ENCODE measurements at regions not wholly inside any gene's neighbourhood (a gene's known extent, or its start where the extent isn't known, plus 50 kb on each side); places are given as distances from the start of the nearest gene placed in this dataset.

GRCh38 chr14:82116721-82117120, 583.1 kb upstream of the SEL1L start:
- Histone ChIP-seq H3K79me2 (ENCODE audit: control insufficient read depth, insufficient read depth, low read length, unreplicated experiment) (no peaks in the 10 kb centered on the region), H3K4me1 (ENCODE audit: control insufficient read depth, insufficient read depth, low read length, unreplicated experiment) (no peaks in the 10 kb centered on the region), H3K27ac (ENCODE audit: low read depth, low read length) (no peak overlapping the region), H3K27me3 (ENCODE audit: insufficient read depth, low read length) (no peaks in the 10 kb centered on the region), H2AFZ (ENCODE audit: low read length, unreplicated experiment) (no peak overlapping the region), H3K4me3 (ENCODE audit: low read depth, low read length) (no peak overlapping the region), H3K36me3 (ENCODE audit: insufficient read depth, low read length) (no peaks in the 10 kb centered on the region)

DNA sequence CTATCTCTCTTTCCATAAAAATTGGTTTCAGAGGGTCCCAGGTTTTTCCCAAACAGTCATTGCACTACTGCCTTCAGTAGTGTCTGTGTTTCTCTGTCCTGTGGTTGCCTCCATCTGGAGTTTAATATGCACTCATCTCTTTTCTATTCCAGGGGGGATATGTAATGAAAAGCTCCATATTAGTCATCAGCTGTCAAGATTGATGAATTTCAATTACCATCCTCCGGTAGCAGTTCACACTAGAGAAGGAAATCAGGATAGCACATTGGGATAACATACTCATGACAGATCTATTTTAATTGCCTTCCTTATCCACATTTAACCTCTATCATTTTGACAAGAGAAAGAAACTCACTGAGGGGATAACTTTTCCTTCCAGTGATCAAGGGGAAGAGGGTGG, 589.0 kb upstream of the SEL1L start:
- H3K4me3 ChIP-seq (ENCODE audit: low read depth, low read length), result no peak overlapping the region
- no peaks in the 10 kb centered on the region for H3K4me1 ChIP-seq (ENCODE audit: control insufficient read depth, insufficient read depth, low read length, unreplicated experiment)
- H3K36me3 ChIP-seq (ENCODE audit: insufficient read depth, low read length), result no peaks in the 10 kb centered on the region
- no peaks in the 10 kb centered on the region for H3K27me3 ChIP-seq (ENCODE audit: insufficient read depth, low read length)
- H2AFZ ChIP-seq (ENCODE audit: low read length, unreplicated experiment), result no peak overlapping the region
- H3K27ac ChIP-seq (ENCODE audit: low read depth, low read length), result no peak overlapping the region
- no peaks in the 10 kb centered on the region for H3K79me2 ChIP-seq (ENCODE audit: control insufficient read depth, insufficient read depth, low read length, unreplicated experiment)

- no peak overlapping the region for H3K27ac ChIP-seq (ENCODE audit: low read depth, low read length)
- no peaks in the 10 kb centered on the region for H3K4me1 ChIP-seq (ENCODE audit: control insufficient read depth, insufficient read depth, low read length, unreplicated experiment)
- H2AFZ ChIP-seq (ENCODE audit: low read length, unreplicated experiment), result no peak overlapping the region
- H3K36me3 ChIP-seq (ENCODE audit: insufficient read depth, low read length), result no peaks in the 10 kb centered on the region
- no peaks in the 10 kb centered on the region for H3K27me3 ChIP-seq (ENCODE audit: insufficient read depth, low read length)
- no peak overlapping the region for H3K4me3 ChIP-seq (ENCODE audit: low read depth, low read length)
- H3K79me2 ChIP-seq (ENCODE audit: control insufficient read depth, insufficient read depth, low read length, unreplicated experiment), result no peaks in the 10 kb centered on the region
Measured at GRCh38 chr14:82124511-82124910, 590.9 kb upstream of the SEL1L start.

DNA sequence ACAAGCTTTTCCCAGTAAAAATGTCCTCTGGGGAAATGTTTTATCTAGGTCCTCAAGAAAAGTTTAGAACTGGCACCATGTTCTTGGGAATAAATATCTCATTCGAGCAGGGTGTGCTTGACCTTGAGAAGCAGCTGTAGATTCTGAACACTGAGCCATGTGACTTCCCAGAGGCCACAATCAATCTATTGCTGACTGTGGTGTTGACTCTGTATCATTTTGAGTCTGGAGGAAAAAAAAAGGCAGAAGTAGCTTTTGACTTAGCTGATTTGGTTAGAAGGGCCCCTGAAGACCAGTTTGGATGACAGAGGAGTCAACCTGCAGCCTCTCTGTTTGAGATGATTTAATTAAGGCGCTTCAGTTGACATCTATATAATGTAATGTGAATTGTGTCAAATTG, 592.4 kb upstream of the SEL1L start:
- H3K79me2 ChIP-seq (ENCODE audit: control insufficient read depth, insufficient read depth, low read length, unreplicated experiment), result no peaks in the 10 kb centered on the region
- no peak overlapping the region for H2AFZ ChIP-seq (ENCODE audit: low read length, unreplicated experiment)
- no peaks in the 10 kb centered on the region for H3K27me3 ChIP-seq (ENCODE audit: insufficient read depth, low read length)
- H3K4me1 ChIP-seq (ENCODE audit: control insufficient read depth, insufficient read depth, low read length, unreplicated experiment), result no peaks in the 10 kb centered on the region
- no peaks in the 10 kb centered on the region for H3K36me3 ChIP-seq (ENCODE audit: insufficient read depth, low read length)
- H3K4me3 ChIP-seq (ENCODE audit: low read depth, low read length), result no peak overlapping the region
- no peak overlapping the region for H3K27ac ChIP-seq (ENCODE audit: low read depth, low read length)

GRCh38 chr14:82134411-82134810, 600.8 kb upstream of the SEL1L start:
- Histone ChIP-seq H3K4me3 (ENCODE audit: low read depth, low read length) (no peak overlapping the region), H3K27ac (ENCODE audit: low read depth, low read length) (no peak overlapping the region), H3K27me3 (ENCODE audit: insufficient read depth, low read length) (no peaks in the 10 kb centered on the region), H3K79me2 (ENCODE audit: control insufficient read depth, insufficient read depth, low read length, unreplicated experiment) (no peaks in the 10 kb centered on the region), H3K4me1 (ENCODE audit: control insufficient read depth, insufficient read depth, low read length, unreplicated experiment) (no peaks in the 10 kb centered on the region), H3K36me3 (ENCODE audit: insufficient read depth, low read length) (no peaks in the 10 kb centered on the region), H2AFZ (ENCODE audit: low read length, unreplicated experiment) (no peak overlapping the region)

DNA sequence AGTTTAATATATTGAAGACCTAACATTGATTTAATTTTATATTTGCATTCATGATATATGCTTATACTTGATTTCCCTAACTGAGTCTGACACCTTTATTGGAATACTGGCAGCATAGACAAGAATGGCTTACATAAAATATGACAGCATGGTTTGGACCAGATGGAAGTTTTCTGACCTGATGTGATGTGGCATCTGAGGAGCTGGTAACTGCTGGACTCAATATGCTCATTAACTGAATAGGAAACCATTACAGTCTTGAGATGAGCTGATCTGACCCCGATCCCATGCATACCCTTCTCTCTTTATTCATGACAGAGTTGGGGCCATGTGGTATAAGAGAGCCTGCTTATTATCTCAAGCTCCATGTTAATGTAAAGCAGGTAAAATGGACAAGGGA, 604.8 kb upstream of the SEL1L start:
- no peaks in the 10 kb centered on the region for H3K4me1 ChIP-seq (ENCODE audit: control insufficient read depth, insufficient read depth, low read length, unreplicated experiment)
- H3K36me3 ChIP-seq (ENCODE audit: insufficient read depth, low read length), result no peaks in the 10 kb centered on the region
- H3K79me2 ChIP-seq (ENCODE audit: control insufficient read depth, insufficient read depth, low read length, unreplicated experiment), result no peaks in the 10 kb centered on the region
- no peak overlapping the region for H3K4me3 ChIP-seq (ENCODE audit: low read depth, low read length)
- H3K27me3 ChIP-seq (ENCODE audit: insufficient read depth, low read length), result no peaks in the 10 kb centered on the region
- no peak overlapping the region for H2AFZ ChIP-seq (ENCODE audit: low read length, unreplicated experiment)
- no peak overlapping the region for H3K27ac ChIP-seq (ENCODE audit: low read depth, low read length)

- Histone ChIP-seq H3K4me3 (ENCODE audit: low read depth, low read length) (no peak overlapping the region), H3K79me2 (ENCODE audit: control insufficient read depth, insufficient read depth, low read length, unreplicated experiment) (no peaks in the 10 kb centered on the region), H3K36me3 (ENCODE audit: insufficient read depth, low read length) (no peaks in the 10 kb centered on the region), H3K27me3 (ENCODE audit: insufficient read depth, low read length) (no peaks in the 10 kb centered on the region), H3K4me1 (ENCODE audit: control insufficient read depth, insufficient read depth, low read length, unreplicated experiment) (no peaks in the 10 kb centered on the region), H2AFZ (ENCODE audit: low read length, unreplicated experiment) (no peak overlapping the region), H3K27ac (ENCODE audit: low read depth, low read length) (no peak overlapping the region)
Measured at GRCh38 chr14:82146846-82147245, 613.2 kb upstream of the SEL1L start.

- Histone ChIP-seq H3K36me3 (ENCODE audit: insufficient read depth, low read length) (no peaks in the 10 kb centered on the region), H3K27ac (ENCODE audit: low read depth, low read length) (no peak overlapping the region), H3K4me1 (ENCODE audit: control insufficient read depth, insufficient read depth, low read length, unreplicated experiment) (no peaks in the 10 kb centered on the region), H3K4me3 (ENCODE audit: low read depth, low read length) (no peak overlapping the region), H2AFZ (ENCODE audit: low read length, unreplicated experiment) (no peak overlapping the region), H3K79me2 (ENCODE audit: control insufficient read depth, insufficient read depth, low read length, unreplicated experiment) (no peaks in the 10 kb centered on the region), H3K27me3 (ENCODE audit: insufficient read depth, low read length) (no peaks in the 10 kb centered on the region)
Measured at GRCh38 chr14:82153689-82154088, 620.0 kb upstream of the SEL1L start.

DNA sequence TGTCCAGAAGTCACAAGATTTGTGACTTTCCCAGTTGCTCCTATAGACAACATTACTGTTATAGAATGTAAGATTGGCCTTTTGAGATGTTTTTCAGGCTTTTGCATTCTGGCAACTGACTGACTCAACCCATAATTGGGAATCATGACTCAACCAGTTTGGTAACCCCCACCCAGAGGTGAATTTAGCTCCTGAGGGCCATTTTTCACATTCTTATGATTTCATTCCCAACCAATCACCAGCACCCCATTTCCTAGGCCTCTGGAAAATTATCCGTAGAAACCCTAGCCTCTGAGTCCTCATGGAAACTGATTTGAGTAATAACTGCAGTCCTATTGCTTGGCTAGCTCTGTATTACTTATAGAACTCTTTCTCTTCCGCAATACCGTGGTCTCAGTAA, 626.0 kb upstream of the SEL1L start:
- no peaks in the 10 kb centered on the region for H3K27me3 ChIP-seq (ENCODE audit: insufficient read depth, low read length)
- no peak overlapping the region for H3K27ac ChIP-seq (ENCODE audit: low read depth, low read length)
- H3K79me2 ChIP-seq (ENCODE audit: control insufficient read depth, insufficient read depth, low read length, unreplicated experiment), result no peaks in the 10 kb centered on the region
- H3K4me3 ChIP-seq (ENCODE audit: low read depth, low read length), result no peak overlapping the region
- H3K36me3 ChIP-seq (ENCODE audit: insufficient read depth, low read length), result no peaks in the 10 kb centered on the region
- no peak overlapping the region for H2AFZ ChIP-seq (ENCODE audit: low read length, unreplicated experiment)
- H3K4me1 ChIP-seq (ENCODE audit: control insufficient read depth, insufficient read depth, low read length, unreplicated experiment), result no peaks in the 10 kb centered on the region

GRCh38 chr14:82180139-82180538, 646.5 kb upstream of the SEL1L start:
- Histone ChIP-seq H3K36me3 (ENCODE audit: insufficient read depth, low read length) (no peaks in the 10 kb centered on the region), H3K4me1 (ENCODE audit: control insufficient read depth, insufficient read depth, low read length, unreplicated experiment) (no peaks in the 10 kb centered on the region), H2AFZ (ENCODE audit: low read length, unreplicated experiment) (no peak overlapping the region), H3K27me3 (ENCODE audit: insufficient read depth, low read length) (no peaks in the 10 kb centered on the region), H3K4me3 (ENCODE audit: low read depth, low read length) (no peak overlapping the region), H3K79me2 (ENCODE audit: control insufficient read depth, insufficient read depth, low read length, unreplicated experiment) (no peaks in the 10 kb centered on the region), H3K27ac (ENCODE audit: low read depth, low read length) (no peak overlapping the region)

GRCh38 chr14:82182646-82183045, 649.0 kb upstream of the SEL1L start:
- Histone ChIP-seq H3K4me3 (ENCODE audit: low read depth, low read length) (no peak overlapping the region), H3K27ac (ENCODE audit: low read depth, low read length) (no peak overlapping the region), H3K36me3 (ENCODE audit: insufficient read depth, low read length) (no peaks in the 10 kb centered on the region), H3K79me2 (ENCODE audit: control insufficient read depth, insufficient read depth, low read length, unreplicated experiment) (no peaks in the 10 kb centered on the region), H2AFZ (ENCODE audit: low read length, unreplicated experiment) (no peak overlapping the region), H3K27me3 (ENCODE audit: insufficient read depth, low read length) (no peaks in the 10 kb centered on the region), H3K4me1 (ENCODE audit: control insufficient read depth, insufficient read depth, low read length, unreplicated experiment) (no peaks in the 10 kb centered on the region)

- Histone ChIP-seq H3K79me2 (ENCODE audit: control insufficient read depth, insufficient read depth, low read length, unreplicated experiment) (no peaks in the 10 kb centered on the region), H3K4me3 (ENCODE audit: low read depth, low read length) (no peak overlapping the region), H3K4me1 (ENCODE audit: control insufficient read depth, insufficient read depth, low read length, unreplicated experiment) (no peaks in the 10 kb centered on the region)
Measured at GRCh38 chr14:82190742-82191141, 657.1 kb upstream of the SEL1L start.

More at GRCh38 chr14:82190742-82191141, 657.1 kb upstream of the SEL1L start:
- no peak overlapping the region for H3K27ac ChIP-seq (ENCODE audit: low read depth, low read length)
- no peaks in the 10 kb centered on the region for H3K36me3 ChIP-seq (ENCODE audit: insufficient read depth, low read length)
- H3K27me3 ChIP-seq (ENCODE audit: insufficient read depth, low read length), result no peaks in the 10 kb centered on the region
- H2AFZ ChIP-seq (ENCODE audit: low read length, unreplicated experiment), result no peak overlapping the region

Measured in ACC112 (cell line).